SKM-1 (cell line): ENCODE measurements at regions not wholly inside any gene's neighbourhood (a gene's known extent, or its start where the extent isn't known, plus 50 kb on each side); places are given as distances from the start of the nearest gene placed in this dataset.
"Not testable (repeated sequence)": the region's sequence is repeated elsewhere in the genome, so short reads cannot be mapped to it uniquely, and the experiment has no call there.

ENCODE experiments used
- DNase-seq: peaks from one replicate; lab custom pipeline; 2025; ENCODE audit not compliant: unreplicated experiment; lab: John Stamatoyannopoulos, UW

DNA sequence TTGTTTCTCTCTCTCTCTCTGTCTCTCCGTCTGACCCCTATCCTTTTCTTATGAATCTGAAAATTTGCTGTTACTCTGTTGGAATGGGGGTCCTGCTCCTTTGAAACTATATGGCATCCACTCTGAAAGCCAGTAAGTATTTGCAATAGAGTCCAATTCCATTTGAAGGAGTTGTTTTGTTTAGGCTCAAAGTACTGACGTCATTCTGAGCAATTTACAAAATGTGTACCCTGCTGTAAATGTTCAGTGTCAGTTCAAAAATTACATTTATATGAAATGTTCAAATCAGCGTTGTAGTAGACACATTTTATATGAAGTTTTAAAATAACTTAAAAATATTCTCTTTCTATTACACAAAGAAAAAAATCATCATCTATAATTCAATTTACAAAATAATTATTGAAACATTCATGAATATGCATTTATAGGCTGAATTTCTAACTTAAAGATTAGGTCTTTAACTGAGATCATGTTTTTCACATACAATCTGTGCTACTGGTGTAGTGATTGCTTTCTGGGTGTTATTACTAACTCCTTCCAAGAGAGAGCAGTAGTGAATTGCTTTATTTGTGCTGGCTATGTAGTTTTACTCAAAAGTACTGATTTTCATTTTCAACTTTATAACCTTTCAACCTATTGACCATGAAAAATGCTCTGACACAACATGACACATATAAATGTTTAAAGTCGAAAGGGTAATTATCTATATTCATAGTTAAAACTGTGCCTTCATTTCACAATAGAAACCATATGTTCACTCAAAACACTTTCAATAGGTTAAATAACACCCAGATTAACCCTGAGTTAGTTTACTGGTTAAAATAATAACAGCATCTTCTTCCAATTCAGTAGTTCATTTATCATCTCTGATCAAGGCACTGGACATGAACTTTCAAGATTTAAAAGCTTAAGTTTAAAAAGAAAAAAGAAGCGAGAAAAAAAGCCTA is 253.1 kb upstream of the ADGRL4 start:
- DNase-seq, result no peak

DNA sequence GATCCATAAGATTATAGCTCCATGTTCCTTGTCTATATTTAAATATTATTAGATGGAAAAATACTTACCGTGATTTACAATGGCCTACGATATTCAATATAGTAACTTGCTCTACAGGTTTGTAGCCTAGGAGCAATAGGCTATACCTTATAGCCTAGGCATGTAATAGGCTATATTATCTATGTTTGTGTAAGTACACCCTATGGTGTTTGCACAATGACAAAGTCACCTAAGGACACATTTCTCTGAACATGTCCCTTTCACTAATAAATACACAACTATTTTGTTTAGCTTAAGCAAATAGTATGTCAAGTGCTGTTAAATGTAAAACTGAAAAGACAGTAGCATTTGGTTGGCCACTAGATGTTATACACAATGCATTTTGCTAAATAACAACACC is 248.9 kb upstream of the ADGRL4 start:
- DNase-seq, result no peak

DNA sequence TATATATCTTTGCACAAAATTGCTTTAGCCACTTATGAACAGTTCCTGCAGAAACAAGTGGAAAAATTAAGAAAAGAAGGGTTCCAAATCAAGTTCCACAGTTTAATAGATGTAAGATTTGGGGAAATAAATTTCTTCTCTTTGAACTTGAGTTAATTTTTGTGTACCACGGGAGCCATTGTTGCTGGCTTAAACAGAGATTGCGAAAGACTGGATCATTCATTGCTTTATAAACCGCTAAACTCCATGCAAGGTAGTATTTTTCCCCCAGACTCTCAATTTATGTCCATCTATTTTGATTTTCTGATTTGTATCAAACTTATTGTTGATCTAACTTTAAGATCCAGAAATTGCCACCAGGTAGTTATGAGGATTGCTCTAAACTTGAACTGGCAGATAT is 246.1 kb upstream of the ADGRL4 start:
- DNase-seq, result no peak

GRCh38 chr1:79239840-79240239 is 233.3 kb upstream of the ADGRL4 start:
- no peak for DNase-seq

- DNase-seq, result no peak
These were observed 228.9 kb upstream of the ADGRL4 start for GRCh38 chr1:79235301-79236002.

DNA sequence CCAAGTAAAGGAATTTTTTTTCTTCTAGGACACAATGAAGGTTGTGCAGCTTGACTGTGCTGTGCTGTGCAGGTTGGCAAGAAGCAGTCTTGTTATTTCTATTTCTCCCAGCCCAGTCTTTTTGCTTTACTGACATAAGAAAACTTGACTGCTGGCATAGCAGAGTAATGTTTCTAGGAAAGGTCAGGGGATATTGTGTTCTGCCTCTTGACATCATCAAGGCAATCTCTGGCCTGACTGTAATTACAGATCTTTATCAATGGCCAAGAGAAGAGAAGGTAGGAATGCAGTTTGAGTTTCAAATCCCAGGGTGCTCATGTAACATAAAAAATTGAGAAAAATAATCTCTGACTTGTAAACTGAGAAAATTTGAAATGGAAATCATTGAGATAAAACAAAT is 226.3 kb upstream of the ADGRL4 start:
- DNase-seq, result no peak

DNA sequence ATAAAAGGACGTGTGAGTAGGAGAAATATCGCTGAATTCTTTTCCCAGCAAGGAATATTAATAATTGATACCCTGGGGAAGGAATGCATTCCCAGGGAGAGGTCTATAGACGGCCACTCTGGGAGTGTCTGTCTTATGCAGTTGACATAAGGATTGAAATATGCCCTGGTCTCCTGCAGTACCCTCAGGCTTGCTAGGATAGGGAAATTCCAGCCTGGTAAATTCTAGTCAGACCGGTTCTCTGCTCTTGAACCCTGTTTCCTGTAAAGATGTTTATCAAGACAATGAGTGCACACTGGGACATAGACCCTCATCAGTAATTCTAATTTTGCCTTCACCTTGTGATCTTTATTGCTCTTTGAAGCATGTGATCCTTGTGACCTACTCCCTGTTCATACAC is 224.2 kb upstream of the ADGRL4 start:
- not testable (repeated sequence) for DNase-seq

GRCh38 chr1:79226963-79227362 is 220.4 kb upstream of the ADGRL4 start:
- DNase-seq, result no peak

- DNase-seq, result no peak
These were observed 218.0 kb upstream of the ADGRL4 start for GRCh38 chr1:79224537-79224936.

DNA sequence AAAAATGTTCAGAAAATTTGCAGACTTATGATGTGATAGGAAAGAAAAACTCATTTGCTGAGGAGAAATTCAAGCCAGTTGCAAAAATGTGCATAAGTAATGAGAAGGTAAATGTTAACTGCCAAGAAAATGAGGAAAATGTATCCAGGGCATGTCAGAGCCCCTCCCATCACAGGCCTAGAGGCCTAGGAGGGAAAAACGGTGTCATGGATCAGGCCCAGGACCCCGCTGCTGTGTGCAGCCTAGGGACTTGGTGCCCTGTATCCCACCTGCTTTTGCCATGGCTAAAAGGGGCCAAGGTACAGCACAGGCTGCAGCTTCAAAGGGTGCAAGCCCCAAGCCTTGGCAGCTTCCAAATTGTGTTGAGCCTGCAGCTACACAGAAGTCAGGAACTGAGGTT is 214.0 kb upstream of the ADGRL4 start:
- no peak for DNase-seq

- no peak for DNase-seq
These were observed 208.8 kb upstream of the ADGRL4 start for GRCh38 chr1:79215311-79215710.

- no peak for DNase-seq
These were observed 201.3 kb upstream of the ADGRL4 start for GRCh38 chr1:79207786-79208185.

DNA sequence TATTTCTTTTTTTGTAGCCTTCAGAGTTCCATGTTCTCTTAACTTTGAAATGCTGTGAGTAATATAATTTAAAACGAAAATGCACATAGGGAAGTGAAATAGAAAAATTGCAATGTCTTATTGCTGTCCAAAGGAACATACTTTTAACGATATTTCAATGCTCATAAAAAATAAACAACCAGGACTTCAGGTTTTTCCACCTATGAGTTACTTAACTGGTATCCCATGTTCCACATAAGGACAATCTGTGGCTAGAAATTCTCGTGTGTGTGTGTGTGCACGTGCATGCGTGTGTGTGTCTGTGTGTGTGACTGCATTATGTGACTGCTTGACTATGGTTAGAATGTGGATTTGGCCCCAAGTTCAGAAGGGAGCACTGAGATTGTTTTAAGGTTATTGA is 200.8 kb upstream of the ADGRL4 start:
- no peak for DNase-seq

DNA sequence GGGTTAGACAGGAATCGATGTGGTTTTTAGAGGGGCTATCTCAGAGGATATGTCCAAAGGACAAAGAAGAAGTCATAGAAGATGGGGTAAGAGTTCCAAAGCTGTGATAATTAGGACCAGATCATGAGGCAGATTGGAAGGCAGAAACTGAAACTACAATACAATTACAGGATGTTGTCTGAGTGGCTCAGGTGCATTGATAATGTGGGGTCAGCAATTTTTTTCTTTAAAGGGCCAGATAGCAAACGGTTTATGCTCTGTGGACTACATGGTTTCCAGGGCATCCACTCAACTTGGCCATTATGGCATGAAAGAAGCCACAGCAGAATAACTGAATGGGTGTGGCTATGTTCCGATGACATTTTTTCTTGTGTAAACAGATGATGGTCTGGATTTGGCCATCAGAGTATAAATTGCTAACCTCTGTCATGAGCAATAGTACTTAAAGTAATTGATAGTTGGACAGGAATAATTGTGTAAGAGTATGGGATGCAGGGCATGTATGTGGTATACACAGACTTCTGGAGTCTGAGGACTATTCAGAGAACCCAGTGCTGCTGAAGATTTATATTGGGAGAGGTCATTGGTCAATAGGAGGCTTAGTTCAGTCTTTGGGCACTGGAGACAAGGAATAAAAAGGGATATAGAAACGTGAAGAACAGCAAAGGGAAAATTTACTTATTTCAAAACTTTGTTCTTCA is 198.4 kb upstream of the ADGRL4 start:
- no peak for DNase-seq

- DNase-seq, result no peak
These were observed 192.3 kb upstream of the ADGRL4 start for GRCh38 chr1:79198832-79199231.

DNA sequence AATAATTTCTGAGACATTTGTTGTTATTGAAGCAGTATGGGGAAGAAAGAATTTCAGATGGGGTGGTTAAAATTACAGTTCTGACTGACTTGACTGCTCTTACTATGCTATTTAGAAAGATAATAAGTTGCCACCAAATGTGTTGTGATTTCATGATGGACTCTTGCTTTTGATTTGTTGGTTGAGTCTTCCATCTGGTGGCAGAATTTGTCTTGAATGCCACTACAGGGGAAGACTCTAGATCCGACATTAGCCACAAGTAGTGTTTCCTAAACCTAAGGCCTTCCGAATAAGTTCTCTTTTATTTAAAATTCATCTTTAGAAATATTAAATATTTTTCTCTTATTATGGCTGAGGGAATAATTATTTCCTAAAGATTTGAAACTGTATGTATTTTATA is 190.9 kb upstream of the ADGRL4 start:
- no peak for DNase-seq

DNA sequence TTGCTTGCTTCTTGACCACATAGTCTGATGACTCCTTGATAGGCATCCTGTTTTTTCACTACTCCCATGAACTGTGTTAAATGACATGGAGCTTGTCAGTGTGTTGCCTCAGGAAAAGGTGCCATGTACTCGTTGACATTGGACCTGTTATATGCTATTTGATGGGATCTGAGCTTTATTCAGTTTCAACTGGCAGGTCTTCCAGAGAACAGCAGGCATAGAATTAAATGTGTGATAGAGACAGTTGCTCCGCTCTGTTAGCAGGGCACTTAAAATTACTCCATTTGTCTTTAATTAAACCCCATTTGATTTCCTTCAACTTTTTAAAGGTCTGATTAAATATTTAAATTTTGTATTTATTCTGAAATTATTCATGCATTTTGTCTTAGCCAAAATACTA is 189.7 kb upstream of the ADGRL4 start:
- DNase-seq, result no peak

- no peak for DNase-seq
These were observed 186.9 kb upstream of the ADGRL4 start for GRCh38 chr1:79193211-79194079.

DNA sequence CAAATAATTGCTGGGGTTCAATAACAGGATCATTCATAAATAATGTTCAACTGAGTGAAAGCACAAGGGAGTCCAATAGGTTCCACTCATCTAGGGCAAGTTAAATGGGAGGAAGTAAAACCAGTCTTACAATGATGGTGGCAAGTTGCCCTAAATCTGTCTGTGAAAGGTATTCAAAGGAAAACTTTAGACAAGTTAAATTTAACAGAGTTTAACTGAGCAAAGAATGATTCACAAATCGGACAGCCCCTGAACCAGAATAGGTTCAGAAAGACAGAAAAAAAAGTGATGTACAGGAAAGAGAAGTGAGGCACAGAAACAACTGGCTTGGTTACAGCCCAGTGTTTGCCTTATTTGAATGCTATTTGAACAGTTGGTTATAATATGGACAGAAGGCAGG is 183.5 kb upstream of the ADGRL4 start:
- DNase-seq, result no peak

DNA sequence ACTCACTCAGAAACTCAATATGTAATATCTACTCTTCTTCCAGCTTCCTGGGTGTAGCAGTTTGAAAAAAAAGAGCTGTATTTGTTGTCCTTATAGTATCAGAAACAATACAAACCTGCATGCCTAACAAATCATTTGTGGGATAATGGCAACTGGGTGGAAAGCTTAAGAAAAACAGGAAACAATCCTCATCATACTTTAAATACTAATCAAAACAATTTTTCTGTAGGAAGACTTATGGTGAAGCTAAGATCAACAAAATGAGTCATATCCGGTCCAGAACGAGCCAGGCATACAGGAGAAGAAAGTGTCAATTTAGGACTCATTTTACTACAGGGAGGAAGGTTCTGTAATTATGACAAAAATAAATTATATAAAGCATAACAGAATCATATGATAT is 181.8 kb upstream of the ADGRL4 start:
- no peak for DNase-seq

- DNase-seq, result no peak
These were observed 179.7 kb upstream of the ADGRL4 start for GRCh38 chr1:79186260-79186659.
